ENCODE measurements at regions not wholly inside any gene's neighbourhood (a gene's known extent, or its start where the extent isn't known, plus 50 kb on each side); places are given as distances from the start of the nearest gene placed in this dataset.

DNA sequence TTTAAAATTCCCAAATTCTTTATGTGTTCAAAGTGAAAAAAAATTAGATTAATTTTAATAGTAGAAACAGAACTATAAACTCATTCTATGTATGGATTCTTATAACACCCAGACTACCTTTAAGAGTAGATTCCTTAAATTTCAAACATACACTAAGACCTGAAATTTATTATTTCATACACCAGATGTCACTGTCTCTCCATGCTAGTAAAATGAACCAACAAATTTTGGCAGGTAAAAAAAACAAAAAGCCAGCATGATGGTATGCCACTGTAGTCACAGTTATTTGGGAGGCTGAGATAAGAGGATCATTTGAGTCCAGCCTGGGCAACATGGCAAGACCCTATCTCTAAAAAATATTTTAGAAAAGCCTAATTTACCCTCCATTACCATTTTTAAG lies 461.3 kb upstream of the NAALADL2 start:
- H3K27ac ChIP-seq (ENCODE audit: low read length) = no peak overlapping the region
- no peaks in the 10 kb centered on the region for H3K4me1 ChIP-seq (ENCODE audit: control insufficient read depth, insufficient read depth, low read length)
- H3K27me3 ChIP-seq (ENCODE audit: control insufficient read depth, insufficient read depth, low read length) = no peaks in the 10 kb centered on the region
- H3K4me3 ChIP-seq (ENCODE audit: low read length) = no peak overlapping the region
- DNase-seq (ENCODE audit: low read depth, low spot score) = no peak
- H3K36me3 ChIP-seq (ENCODE audit: control insufficient read depth, insufficient read depth, low read length) = no peaks in the 10 kb centered on the region
- H3K9me3 ChIP-seq (ENCODE audit: control insufficient read depth, insufficient read depth, low read length) = no peaks in the 10 kb centered on the region

DNA sequence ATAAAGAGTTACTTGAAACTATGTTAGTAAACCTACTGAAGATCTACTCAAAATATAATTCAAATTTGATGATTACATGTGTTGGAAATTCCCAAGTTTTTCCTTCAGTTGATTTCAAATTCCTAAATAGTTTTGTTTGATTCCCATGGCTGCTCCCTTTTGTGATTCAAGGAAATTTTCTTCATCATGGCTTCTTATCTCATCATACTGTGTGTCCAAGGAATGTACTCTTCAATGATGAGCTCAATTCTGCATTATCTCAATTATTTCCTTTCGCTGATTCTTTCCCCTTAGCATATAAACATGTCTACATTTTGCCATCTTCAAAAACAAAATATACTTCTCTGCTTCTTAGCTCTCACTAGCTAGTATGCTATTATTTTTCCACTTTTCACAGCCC lies 460.4 kb upstream of the NAALADL2 start:
- DNase-seq (ENCODE audit: low read depth, low spot score) = no peak
- no peaks in the 10 kb centered on the region for H3K36me3 ChIP-seq (ENCODE audit: control insufficient read depth, insufficient read depth, low read length)
- WGBS (ENCODE audit: insufficient coverage, insufficient read length) = no CpG with 5 or more reads among the region's 1 CpG

DNA sequence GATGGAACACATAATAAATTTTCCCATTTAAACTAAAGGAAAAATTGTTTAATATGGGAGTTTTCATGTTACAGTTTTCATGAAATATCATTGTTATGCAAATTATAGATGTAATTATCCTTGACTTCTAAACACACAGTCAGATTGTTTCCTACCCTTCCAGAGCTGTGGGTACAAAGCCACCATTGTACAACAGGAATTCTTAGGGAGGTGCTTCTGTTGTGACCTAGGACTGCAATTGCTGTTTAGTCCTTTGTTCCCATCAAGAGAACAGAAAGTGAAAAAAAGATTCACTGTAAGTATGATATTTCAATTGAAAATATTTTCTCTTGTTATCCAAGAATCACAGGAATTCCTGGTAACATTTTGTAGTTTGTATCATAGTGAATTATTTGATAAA lies 455.3 kb upstream of the NAALADL2 start:
- Histone ChIP-seq H3K9me3 (ENCODE audit: control insufficient read depth, insufficient read depth, low read length) (no peaks in the 10 kb centered on the region), H3K4me3 (ENCODE audit: low read length) (no peak overlapping the region), H3K27ac (ENCODE audit: low read length) (no peak overlapping the region), H3K27me3 (ENCODE audit: control insufficient read depth, insufficient read depth, low read length) (no peaks in the 10 kb centered on the region), H3K4me1 (ENCODE audit: control insufficient read depth, insufficient read depth, low read length) (no peaks in the 10 kb centered on the region), H3K36me3 (ENCODE audit: control insufficient read depth, insufficient read depth, low read length) (no peaks in the 10 kb centered on the region)
- no peak for DNase-seq (ENCODE audit: low read depth, low spot score)

More for the DNA sequence above, 460.4 kb upstream of the NAALADL2 start:
- Histone ChIP-seq H3K27ac (ENCODE audit: low read length) (no peak overlapping the region), H3K9me3 (ENCODE audit: control insufficient read depth, insufficient read depth, low read length) (no peaks in the 10 kb centered on the region), H3K27me3 (ENCODE audit: control insufficient read depth, insufficient read depth, low read length) (no peaks in the 10 kb centered on the region), H3K4me3 (ENCODE audit: low read length) (no peak overlapping the region), H3K4me1 (ENCODE audit: control insufficient read depth, insufficient read depth, low read length) (no peaks in the 10 kb centered on the region)

DNA sequence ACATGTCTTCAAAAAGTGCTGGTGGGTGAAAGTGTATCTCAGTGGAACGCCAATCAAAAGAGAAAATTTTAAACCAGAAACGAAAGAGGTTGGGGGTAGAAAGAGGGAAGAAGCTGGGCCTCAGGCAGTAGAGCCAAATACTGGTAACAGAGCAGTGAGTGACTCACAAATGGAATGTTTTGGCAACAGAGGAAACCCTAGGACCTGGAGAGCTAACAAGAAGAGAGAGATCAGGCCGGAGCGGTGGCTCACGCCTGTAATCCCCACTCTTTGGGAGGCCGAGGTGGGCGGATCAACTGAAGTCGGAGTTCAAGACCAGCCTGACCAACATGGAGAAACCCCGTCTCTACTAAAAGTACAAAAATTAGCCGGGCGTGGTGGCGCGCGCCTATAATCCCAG lies 450.8 kb upstream of the NAALADL2 start:
- Histone ChIP-seq H3K9me3 (ENCODE audit: control insufficient read depth, insufficient read depth, low read length) (no peaks in the 10 kb centered on the region), H3K27me3 (ENCODE audit: control insufficient read depth, insufficient read depth, low read length) (no peaks in the 10 kb centered on the region), H3K4me1 (ENCODE audit: control insufficient read depth, insufficient read depth, low read length) (no peaks in the 10 kb centered on the region; the same call in 1 of the 2 replicates), H3K4me3 (ENCODE audit: low read length) (no peak overlapping the region), H3K27ac (ENCODE audit: low read length) (no peak overlapping the region), H3K36me3 (ENCODE audit: control insufficient read depth, insufficient read depth, low read length) (no peaks in the 10 kb centered on the region)
- no CpG with 5 or more reads among the region's 14 CpGs for WGBS (ENCODE audit: insufficient coverage, insufficient read length)
- no peak for DNase-seq (ENCODE audit: low read depth, low spot score)

DNA sequence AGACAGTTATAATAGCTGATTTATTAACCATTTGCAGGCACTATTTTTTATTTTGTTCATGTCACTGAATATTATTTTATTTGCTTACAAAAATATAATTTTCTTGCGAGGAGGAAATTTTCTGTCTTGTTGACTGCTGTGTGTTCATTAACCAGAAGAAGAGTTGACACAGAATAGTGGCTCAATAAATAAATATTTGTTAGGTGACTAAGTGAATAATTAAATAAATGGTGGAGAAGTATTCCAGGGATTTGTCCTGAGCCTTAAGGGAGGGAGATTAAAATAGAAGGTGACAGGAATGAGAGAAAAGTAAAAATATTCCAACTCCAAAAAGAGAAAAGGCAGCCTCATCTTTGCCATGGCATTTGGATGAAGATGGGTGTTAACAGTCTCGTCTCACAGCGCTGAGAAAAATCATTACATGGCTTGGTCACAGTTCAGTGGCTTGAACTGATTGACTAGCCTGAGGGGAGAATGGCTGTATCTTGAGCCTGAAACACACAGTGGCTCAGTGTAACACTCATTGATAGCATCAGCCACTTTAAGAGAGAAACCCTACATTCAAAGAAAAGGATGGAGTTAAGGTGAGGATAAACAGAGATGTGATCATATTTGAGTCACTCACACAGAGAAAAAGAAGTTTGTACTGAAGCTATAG lies 449.9 kb upstream of the NAALADL2 start:
- Histone ChIP-seq H3K4me1 (ENCODE audit: control insufficient read depth, insufficient read depth, low read length) (no peaks in the 10 kb centered on the region; the same call in 1 of the 2 replicates), H3K9me3 (ENCODE audit: control insufficient read depth, insufficient read depth, low read length) (no peaks in the 10 kb centered on the region), H3K27me3 (ENCODE audit: control insufficient read depth, insufficient read depth, low read length) (no peaks in the 10 kb centered on the region), H3K4me3 (ENCODE audit: low read length) (no peak overlapping the region), H3K36me3 (ENCODE audit: control insufficient read depth, insufficient read depth, low read length) (no peaks in the 10 kb centered on the region), H3K27ac (ENCODE audit: low read length) (no peak overlapping the region)
- no CpG with 5 or more reads among the region's 3 CpGs for WGBS (ENCODE audit: insufficient coverage, insufficient read length)
- no peak for DNase-seq (ENCODE audit: low read depth, low spot score)

DNA sequence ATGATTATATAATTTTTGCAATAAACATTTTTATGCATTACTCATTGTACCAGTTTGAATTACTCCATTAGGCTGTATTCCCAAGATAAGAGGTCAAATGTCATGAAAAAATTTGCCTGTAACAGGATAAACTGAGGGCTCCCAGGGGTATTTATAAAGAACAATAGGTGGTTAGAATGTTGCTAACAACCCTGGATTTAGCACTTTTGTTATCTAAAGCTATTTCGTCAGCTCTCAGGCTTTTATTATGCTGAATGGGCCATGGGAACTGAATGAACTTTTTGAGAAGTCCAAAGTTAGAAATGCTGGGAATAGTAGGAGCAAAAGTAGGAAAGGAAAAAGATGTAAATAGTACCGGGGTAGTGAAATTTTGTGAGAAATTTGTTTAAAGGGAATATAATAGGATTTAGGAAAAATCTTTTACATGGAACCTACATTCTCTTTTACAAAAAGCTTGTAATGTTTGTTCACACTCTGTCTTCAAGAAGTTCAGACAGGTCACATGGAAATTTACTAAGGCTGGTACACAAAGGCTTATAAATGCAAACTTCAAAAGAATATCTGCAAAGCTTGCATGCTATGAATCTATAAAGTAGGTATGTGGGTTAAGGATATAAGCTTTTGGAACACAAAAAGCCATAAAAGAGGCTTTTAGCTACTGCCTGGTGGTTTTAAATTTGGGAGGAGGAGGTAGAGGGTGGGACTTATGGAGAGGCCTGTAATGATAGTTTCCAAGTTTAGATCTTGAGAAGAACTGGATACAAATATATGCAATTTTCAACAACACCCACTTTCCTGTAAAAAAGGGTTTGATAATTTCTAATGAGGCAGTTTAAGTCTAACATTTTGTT lies 445.8 kb upstream of the NAALADL2 start:
- Histone ChIP-seq H3K4me1 (ENCODE audit: control insufficient read depth, insufficient read depth, low read length) (no peaks in the 10 kb centered on the region; the same call in 1 of the 2 replicates), H3K4me3 (ENCODE audit: low read length) (no peak overlapping the region), H3K9me3 (ENCODE audit: control insufficient read depth, insufficient read depth, low read length) (no peaks in the 10 kb centered on the region), H3K27ac (ENCODE audit: low read length) (no peak overlapping the region), H3K27me3 (ENCODE audit: control insufficient read depth, insufficient read depth, low read length) (no peaks in the 10 kb centered on the region), H3K36me3 (ENCODE audit: control insufficient read depth, insufficient read depth, low read length) (no peaks in the 10 kb centered on the region)
- DNase-seq (ENCODE audit: low read depth, low spot score) = no peak
- WGBS (ENCODE audit: insufficient coverage, insufficient read length) = 100% methylated on average over 1 of the region's 2 CpGs

DNA sequence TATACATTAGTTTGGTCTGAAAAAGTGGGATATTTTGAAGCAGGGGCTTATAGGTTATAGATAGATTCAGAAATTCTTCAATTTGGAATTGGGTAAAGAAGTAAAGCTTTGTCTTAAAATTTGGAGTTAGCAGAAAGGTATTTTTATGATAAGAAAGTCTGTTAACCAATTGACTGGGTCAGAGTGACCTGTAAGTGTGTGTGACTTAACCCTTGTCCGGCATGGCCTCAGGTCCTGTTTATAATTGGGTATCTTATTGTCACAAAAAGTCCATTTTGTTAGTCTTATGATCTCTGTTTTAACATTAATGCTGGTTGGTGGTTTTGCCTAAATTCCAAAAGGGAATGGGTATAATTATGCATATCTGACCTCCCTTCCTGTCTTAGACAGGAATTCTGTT lies 444.2 kb upstream of the NAALADL2 start:
- H3K27ac ChIP-seq (ENCODE audit: low read length) = no peak overlapping the region
- no peaks in the 10 kb centered on the region for H3K36me3 ChIP-seq (ENCODE audit: control insufficient read depth, insufficient read depth, low read length)
- H3K4me3 ChIP-seq (ENCODE audit: low read length) = no peak overlapping the region
- no peaks in the 10 kb centered on the region; the same call in 1 of the 2 replicates for H3K4me1 ChIP-seq (ENCODE audit: control insufficient read depth, insufficient read depth, low read length)
- DNase-seq (ENCODE audit: low read depth, low spot score) = no peak
- H3K27me3 ChIP-seq (ENCODE audit: control insufficient read depth, insufficient read depth, low read length) = no peaks in the 10 kb centered on the region
- no CpG with 5 or more reads among the region's 1 CpG for WGBS (ENCODE audit: insufficient coverage, insufficient read length)
- H3K9me3 ChIP-seq (ENCODE audit: control insufficient read depth, insufficient read depth, low read length) = no peaks in the 10 kb centered on the region

DNA sequence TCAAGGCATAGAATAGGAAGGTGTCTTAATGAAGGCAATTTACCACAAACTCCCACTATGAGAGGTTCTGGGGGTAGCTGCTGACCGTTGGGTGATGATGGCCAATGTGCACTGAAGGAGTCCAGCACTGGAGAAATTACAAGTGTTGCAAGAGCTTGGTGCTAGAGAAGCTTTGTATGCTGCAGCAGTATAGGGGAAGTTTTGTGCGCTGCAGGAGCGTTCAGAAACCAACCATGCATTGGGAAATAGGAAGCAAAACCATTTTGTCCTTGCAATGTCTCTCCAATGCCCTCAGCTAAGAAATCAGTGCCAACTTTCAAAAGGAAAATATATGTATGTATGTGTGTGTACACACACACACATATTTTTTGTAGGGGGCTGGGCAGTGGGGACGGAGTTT lies 441.6 kb upstream of the NAALADL2 start:
- Histone ChIP-seq H3K4me1 (ENCODE audit: control insufficient read depth, insufficient read depth, low read length) (no peaks in the 10 kb centered on the region), H3K4me3 (ENCODE audit: low read length) (no peak overlapping the region), H3K27ac (ENCODE audit: low read length) (no peak overlapping the region), H3K27me3 (ENCODE audit: control insufficient read depth, insufficient read depth, low read length) (no peaks in the 10 kb centered on the region), H3K9me3 (ENCODE audit: control insufficient read depth, insufficient read depth, low read length) (no peaks in the 10 kb centered on the region), H3K36me3 (ENCODE audit: control insufficient read depth, insufficient read depth, low read length) (no peaks in the 10 kb centered on the region)
- WGBS (ENCODE audit: insufficient coverage, insufficient read length) = no CpG with 5 or more reads among the region's 4 CpGs
- no peak for DNase-seq (ENCODE audit: low read depth, low spot score)

DNA sequence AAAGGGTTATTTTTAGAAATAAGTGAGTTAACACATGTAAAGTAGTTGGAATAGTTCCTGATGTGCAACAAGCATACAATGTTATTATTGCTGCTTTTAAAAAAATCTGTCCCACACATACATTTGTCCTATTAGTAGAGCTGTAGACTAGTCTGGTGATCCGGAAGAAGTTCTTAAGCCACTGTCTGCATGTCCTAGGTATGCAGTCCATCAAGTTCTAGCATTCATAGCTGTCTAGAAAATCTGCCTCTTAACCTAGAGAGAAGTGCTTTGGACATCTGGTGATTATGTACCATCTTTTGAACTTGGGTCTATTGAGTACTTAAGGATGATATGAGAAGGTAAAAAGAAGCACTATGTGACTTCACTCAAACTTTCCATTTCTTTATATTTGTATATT lies 439.9 kb upstream of the NAALADL2 start:
- WGBS (ENCODE audit: insufficient coverage, insufficient read length) = no CpG with 5 or more reads among the region's 1 CpG
- H3K36me3 ChIP-seq (ENCODE audit: control insufficient read depth, insufficient read depth, low read length) = no peaks in the 10 kb centered on the region
- no peak overlapping the region for H3K4me3 ChIP-seq (ENCODE audit: low read length)
- no peaks in the 10 kb centered on the region for H3K4me1 ChIP-seq (ENCODE audit: control insufficient read depth, insufficient read depth, low read length)
- no peaks in the 10 kb centered on the region for H3K27me3 ChIP-seq (ENCODE audit: control insufficient read depth, insufficient read depth, low read length)
- no peak for DNase-seq (ENCODE audit: low read depth, low spot score)
- H3K9me3 ChIP-seq (ENCODE audit: control insufficient read depth, insufficient read depth, low read length) = no peaks in the 10 kb centered on the region
- no peak overlapping the region for H3K27ac ChIP-seq (ENCODE audit: low read length)

DNA sequence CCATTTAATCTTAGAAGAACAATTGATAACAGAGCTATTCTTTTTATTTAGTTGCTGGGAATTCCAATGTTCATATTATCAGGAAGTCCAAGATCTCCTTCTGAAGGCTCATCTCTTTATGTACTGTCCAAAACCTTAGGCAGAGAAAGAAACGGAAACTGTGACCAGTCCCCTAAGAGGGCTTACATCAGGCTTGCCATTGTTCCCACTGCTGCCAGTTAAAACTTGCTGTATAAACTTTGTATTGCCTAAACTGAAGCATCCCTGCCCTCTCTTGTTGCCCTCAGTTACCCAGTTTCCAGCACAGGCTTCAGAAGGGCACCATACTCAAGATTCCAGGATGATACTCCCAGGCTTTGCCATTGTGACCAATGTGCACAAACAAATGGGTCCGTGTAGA lies 435.2 kb upstream of the NAALADL2 start:
- Histone ChIP-seq H3K27me3 (ENCODE audit: control insufficient read depth, insufficient read depth, low read length) (no peaks in the 10 kb centered on the region), H3K4me1 (ENCODE audit: control insufficient read depth, insufficient read depth, low read length) (0 out of 2 replicates have a peak, but pooled peaks cover 1% of the 10 kb centered on the region), H3K27ac (ENCODE audit: low read length) (no peak overlapping the region), H3K36me3 (ENCODE audit: control insufficient read depth, insufficient read depth, low read length) (no peaks in the 10 kb centered on the region), H3K9me3 (ENCODE audit: control insufficient read depth, insufficient read depth, low read length) (no peaks in the 10 kb centered on the region), H3K4me3 (ENCODE audit: low read length) (no peak overlapping the region)
- no CpG with 5 or more reads among the region's 2 CpGs for WGBS (ENCODE audit: insufficient coverage, insufficient read length)
- no peak for DNase-seq (ENCODE audit: low read depth, low spot score)

DNA sequence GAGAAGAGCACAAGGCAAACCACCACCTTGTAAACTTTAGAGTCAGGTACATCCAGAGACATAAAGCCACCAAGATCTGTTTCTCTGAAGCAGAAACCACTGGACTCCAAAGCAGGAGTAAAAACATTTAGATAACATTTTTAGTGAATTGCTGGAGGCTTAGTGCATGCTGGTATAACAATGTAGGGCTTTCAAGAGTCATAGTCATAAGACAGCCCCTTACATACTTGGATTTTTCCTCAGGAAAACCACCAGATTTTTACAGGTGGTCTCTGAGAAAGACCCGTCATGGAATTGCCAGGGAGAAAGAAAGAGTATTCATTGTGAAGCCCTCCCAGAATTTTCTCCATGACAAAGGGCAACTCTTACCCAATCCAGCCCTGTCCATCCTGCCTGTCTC lies 434.5 kb upstream of the NAALADL2 start:
- Histone ChIP-seq H3K4me1 (ENCODE audit: control insufficient read depth, insufficient read depth, low read length) (0 out of 2 replicates have a peak, but pooled peaks cover 1% of the 10 kb centered on the region), H3K27me3 (ENCODE audit: control insufficient read depth, insufficient read depth, low read length) (no peaks in the 10 kb centered on the region), H3K36me3 (ENCODE audit: control insufficient read depth, insufficient read depth, low read length) (no peaks in the 10 kb centered on the region), H3K9me3 (ENCODE audit: control insufficient read depth, insufficient read depth, low read length) (no peaks in the 10 kb centered on the region), H3K4me3 (ENCODE audit: low read length) (no peak overlapping the region), H3K27ac (ENCODE audit: low read length) (no peak overlapping the region)
- WGBS (ENCODE audit: insufficient coverage, insufficient read length) = no CpG with 5 or more reads among the region's 1 CpG
- DNase-seq (ENCODE audit: low read depth, low spot score) = no peak
